NOMO-1 treated with DMSO at 0.1 percent for 48 hours (cell line): ENCODE measurements at regions not wholly inside any gene's neighbourhood (a gene's known extent, or its start where the extent isn't known, plus 50 kb on each side); places are given as distances from the start of the nearest gene placed in this dataset.
"Not testable (repeated sequence)": the region's sequence is repeated elsewhere in the genome, so short reads cannot be mapped to it uniquely, and the experiment has no call there.

Experiments
- DNase-seq: peaks from one replicate; lab custom pipeline; 2025; ENCODE audit not compliant: unreplicated experiment; lab: John Stamatoyannopoulos, UW

GRCh38 chr7:84880326-84880997 is 306.4 kb downstream of the SEMA3D start:
- DNase-seq: not testable (repeated sequence)

DNA sequence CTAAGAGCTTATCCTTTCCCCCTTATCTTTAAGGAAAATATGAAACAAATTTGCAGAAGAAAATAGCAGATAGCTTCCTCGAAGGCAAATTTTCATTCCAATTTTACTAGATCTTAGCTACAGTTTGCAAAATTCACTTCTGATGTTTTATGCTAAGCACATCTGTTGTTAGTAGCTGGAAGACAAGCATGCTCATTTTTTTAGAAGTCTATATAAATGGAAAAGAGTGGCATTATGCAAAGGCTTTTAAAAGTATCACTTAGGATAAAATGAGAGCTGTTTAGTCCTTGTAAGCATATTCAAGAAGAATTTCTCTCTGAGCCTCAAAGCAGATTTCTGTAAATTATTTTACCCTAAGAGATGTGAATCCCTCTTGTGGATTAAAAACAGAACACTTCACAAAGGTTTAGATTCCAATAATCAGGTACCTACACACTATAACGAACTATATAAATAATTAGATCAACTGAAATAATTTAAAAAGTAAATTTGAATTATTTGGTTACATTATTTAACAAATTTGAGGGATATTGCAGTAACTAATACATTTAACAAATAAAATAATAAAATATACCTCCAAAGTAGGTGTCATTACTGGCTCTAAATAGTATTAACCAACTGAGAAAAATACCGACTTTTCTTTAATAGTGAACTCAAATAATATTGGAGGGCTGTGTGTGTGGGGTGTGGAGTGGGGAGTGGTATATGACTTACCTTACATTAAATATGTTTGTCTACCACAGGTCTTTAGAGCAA is 307.1 kb downstream of the SEMA3D start:
- DNase-seq: no peak

GRCh38 chr7:84877943-84878570 is 308.8 kb downstream of the SEMA3D start:
- no peak for DNase-seq

DNA sequence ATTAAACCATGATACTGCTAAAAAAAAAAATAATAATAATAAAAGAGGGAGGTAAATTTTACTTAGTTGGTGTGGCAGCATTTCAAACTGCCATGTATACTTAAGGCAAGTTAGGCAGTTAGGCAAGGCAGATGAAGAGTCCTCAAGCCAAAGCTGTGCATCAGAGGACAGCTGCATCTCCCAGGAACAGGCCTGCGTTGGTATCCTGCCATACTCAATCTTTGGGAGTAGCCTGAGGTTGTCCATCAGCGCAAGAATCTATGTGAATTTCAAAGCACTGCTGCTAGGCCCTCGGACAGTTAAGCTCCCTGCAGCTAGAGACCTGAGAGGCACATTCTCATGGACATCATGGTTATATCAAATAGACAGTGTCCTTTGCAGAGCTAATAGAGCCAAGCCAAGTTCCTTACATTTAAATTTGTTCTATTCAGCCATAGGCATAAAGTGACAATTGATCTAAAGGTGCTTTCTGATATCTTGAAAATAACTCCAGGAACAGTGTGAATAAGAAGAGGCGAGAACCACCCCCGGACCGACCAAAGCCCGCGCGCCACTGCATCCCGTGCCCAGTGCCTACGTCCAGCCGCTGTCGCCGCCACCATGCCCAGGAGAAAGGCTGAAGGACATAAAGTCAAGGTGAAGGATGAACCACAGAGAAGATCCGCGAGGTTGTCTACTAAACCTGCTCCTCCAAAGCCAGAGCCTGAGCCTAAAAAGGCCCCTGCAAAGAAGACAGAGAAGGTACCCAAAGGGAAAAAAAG is 310.6 kb downstream of the SEMA3D start:
- no peak for DNase-seq

DNA sequence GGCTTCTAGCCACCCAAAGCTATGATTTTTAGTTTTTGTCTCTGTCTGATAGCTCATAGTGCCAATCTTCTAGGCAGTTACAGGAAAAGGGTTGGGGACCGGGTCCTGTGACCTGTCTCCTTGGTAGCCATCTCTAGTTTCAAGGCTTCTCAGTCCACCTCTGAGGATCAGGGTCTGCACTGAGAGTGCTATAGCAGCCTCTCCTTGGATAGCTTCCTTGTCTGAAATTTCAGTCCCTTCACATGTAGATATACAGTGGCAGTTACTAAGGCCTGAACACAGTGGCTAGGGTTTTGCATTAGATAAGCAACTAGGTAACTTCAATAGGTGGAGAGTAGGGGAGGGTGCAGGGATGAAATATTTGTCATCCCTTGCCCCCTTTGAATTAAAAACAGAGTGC is 321.3 kb downstream of the SEMA3D start:
- no peak for DNase-seq

- no peak for DNase-seq
Observed at GRCh38 chr7:84857336-84857735, 329.5 kb downstream of the SEMA3D start.

DNA sequence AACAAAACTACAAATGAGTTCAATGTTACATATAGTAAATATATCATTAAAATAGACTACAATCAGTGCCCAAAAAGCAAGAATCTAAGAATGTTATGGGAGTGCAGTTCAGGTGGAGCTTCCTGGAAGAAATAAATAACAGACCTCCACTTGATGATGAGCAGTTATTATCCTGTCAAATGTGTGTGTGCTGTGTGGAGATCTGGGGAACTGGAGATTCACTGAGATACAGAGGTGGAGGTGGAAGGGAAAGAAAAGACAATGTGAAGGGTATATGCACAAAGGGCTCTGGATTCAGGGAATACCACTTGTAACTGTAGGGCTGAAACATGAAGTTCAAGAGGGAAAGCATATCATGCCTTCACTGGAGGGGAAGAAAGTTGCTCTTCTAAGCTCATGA is 331.1 kb downstream of the SEMA3D start:
- DNase-seq: no peak

DNA sequence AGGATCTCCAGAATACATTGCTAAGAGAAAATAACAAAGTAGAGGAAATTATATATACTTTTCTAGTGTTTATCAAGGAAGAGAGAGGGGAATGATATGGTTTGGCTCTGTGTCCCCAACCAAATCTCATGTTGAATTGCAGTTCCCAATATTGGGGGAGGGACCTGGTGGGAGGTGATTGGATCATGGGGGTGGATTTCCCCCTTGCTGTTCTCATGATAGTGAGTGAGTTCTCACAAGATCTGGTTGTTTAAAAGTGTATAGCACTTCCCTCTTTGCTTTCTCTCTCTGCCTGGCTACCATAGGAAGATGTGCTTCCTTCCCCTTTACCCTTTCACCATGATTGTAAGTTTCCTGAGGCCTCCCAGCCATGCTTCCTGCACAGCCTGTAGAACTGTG is 337.9 kb downstream of the SEMA3D start:
- peak; percentile 44 for DNase-seq

DNA sequence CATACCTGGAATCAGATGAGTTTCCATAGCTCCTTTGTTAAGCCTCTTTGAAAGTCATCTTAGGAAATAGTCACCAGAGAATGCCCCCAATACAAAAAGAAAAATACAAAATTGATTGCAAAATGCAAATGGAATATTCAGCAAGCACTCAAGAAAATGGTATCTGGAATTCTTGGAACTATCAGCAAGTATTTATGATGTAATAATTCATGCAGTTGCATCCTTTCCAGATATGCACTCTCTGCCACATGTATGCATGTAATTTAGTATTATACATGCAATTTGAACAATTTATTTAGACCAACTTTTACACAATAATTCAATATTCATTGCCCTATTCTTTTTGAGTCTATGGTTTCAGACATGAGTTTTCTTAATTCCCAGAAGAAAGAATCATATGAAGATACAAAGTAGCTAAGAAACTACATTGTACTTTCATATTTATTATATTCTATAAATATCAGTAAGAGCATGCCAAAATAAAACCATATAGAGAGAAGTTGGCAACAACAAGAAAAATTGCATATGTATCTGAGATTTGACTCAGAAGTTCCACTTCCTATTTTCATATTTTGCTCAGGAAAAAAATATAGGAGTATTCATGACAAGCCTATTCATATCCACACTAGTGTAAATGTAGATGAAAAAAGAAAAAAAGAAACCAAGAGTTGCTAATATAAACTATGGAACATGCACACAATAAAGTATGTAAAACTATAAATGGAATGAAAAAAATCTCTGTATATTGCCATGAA is 338.5 kb downstream of the SEMA3D start:
- DNase-seq: peak; percentile 46

DNA sequence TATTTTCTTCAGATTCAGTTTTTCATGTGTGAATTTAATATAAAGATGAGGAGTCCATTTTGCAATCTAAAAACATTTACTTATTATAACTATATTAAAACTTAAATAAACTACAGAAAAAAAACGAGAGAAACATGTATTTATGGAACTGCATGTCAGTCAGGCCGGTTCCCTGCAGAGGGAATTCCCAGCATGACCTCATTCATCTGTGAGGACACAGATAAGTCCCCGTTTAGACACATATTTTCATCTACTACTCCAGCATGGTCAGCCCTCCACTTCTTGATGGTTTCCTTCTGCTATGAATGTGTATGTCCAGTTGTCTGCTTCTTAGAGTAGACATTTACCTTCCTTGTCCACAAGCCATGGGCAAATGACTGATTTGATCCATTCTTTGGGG is 339.1 kb downstream of the SEMA3D start:
- no peak for DNase-seq

DNA sequence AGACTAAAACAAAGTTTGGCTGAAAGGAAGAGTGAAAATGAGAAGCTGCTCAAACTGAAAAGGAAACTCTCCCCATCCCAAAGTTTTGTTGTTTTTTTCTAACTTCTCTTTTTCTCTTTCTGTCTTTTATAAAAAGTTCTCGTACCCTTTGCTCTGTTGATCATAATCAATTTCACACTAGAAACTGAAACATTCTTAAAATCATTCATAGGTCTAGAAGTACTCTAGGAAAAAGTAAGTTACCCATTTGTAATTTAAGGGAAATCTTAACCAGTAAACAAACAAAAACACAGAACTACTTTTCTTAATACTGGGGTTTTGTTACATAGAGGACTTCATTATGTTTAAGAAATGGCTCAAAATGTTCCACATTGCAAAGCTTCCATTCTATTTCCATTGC is 339.8 kb downstream of the SEMA3D start:
- no peak for DNase-seq

- DNase-seq: no peak
Observed at GRCh38 chr7:84845971-84846370, 340.9 kb downstream of the SEMA3D start.

- DNase-seq: no peak
Observed at GRCh38 chr7:84844771-84845170, 342.1 kb downstream of the SEMA3D start.

- no peak for DNase-seq
Observed at GRCh38 chr7:84841809-84842208, 345.0 kb downstream of the SEMA3D start.

- DNase-seq: no peak
Observed at GRCh38 chr7:84838857-84839256, 348.0 kb downstream of the SEMA3D start.

DNA sequence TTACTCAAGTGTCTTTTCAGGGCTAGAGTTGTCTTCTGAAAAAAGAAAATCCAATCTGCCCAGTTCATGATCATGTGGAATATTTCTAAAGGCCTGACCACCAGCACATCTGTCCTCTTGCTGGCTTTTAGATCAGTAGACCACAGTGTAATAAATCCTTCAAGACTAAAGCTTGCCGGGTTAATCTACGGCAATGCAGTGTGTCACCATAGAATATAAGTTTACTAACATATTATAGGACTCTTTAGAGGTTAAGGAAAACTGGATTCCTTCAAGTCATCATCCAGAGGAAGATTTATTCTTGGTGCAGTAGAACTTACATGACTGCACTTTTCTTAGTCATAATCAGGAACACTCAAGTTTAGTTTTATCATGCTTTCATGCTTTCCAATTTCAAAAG is 349.5 kb downstream of the SEMA3D start:
- DNase-seq: peak; percentile 19

DNA sequence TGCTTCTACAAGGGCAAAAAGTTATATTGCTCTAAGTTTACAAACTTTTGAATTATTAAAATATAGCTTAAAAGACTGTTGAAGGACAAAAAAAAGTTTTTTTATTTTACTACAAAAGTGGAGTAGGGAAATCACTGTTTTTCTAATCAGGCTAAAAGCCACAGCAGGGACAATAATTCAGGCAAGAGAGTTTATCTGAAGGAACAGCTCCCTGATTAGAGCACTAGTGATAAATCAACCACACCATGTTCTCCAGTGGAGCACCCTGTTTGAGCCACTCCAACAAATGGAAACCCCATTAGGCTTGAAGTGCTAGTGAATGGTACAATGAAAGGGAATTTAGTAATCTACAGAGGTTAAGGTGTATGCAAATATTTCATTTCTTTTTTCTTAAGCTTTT is 357.1 kb downstream of the SEMA3D start:
- DNase-seq: no peak

- no peak for DNase-seq
Observed at GRCh38 chr7:84824057-84824651, 362.7 kb downstream of the SEMA3D start.

GRCh38 chr7:84823530-84823929 is 363.3 kb downstream of the SEMA3D start:
- peak; percentile 52 for DNase-seq

- peak; percentile 22 for DNase-seq
Observed at GRCh38 chr7:84822941-84823510, 363.8 kb downstream of the SEMA3D start.
